IMR-90 (cell line): ENCODE measurements at regions not wholly inside any gene's neighbourhood (a gene's known extent, or its start where the extent isn't known, plus 50 kb on each side); places are given as distances from the start of the nearest gene placed in this dataset.

Experiments used
- ATAC-seq: fragments of 200-7000 bp; cut with Tn5 transposase; 2 replicates; pipeline ENCODE4 v1.9.1; 2020; ENCODE audit warnings: low read depth, mild to moderate bottlenecking, moderate library complexity
- BruUV-seq: library from RNA; stranded (reverse); fragments of 400-500 nt; replicated peaks from 2 replicates; lab custom pipeline; 2021; lab: Mats Ljungman, UMichigan
- CTCF ChIA-PET: fragments of 300-600 bp; formaldehyde crosslinking; extraction: SDS; loops from one replicate; lab custom pipeline; 2021; ENCODE audit warnings: antibody characterized with exemption; lab: Yijun Ruan, JAX
- POLR2A ChIA-PET: fragments of 300-600 bp; sonication (Branson Sonifier 250); formaldehyde crosslinking; loops from one replicate; lab custom pipeline; 2022; ENCODE audit warnings: antibody characterized with exemption; ENCODE audit not compliant: unreplicated experiment; lab: Charles Lee
- DNase-seq: peaks from one replicate; pipeline ENCODE4 v3.0.0; 2013
- H2AFZ ChIP-seq: replicated peaks from 2 replicates; pipeline ENCODE3; 2013; ENCODE audit warnings: low read length, mild to moderate bottlenecking; ENCODE audit not compliant: poor library complexity
- H2AK5ac ChIP-seq: 2 replicates; pipeline ENCODE4 v1.6.1; 2013; ENCODE audit warnings: low read depth, low read length, inconsistent platforms
- H2AK9ac ChIP-seq: replicated peaks from 2 replicates; pipeline ENCODE3; 2013; ENCODE audit warnings: mild to moderate bottlenecking, low read depth, low read length, moderate library complexity; ENCODE audit not compliant: poor library complexity
- H2BK120ac ChIP-seq: 2 replicates; pipeline ENCODE4 v1.6.1; 2013; ENCODE audit warnings: low read depth, low read length, inconsistent platforms
- H2BK15ac ChIP-seq: 3 replicates; pipeline ENCODE4 v1.6.1; 2013; ENCODE audit warnings: low read depth, low read length, inconsistent platforms
- H2BK20ac ChIP-seq: 2 replicates; pipeline ENCODE4 v1.6.1; 2013; ENCODE audit warnings: low read depth, mild to moderate bottlenecking, inconsistent platforms, low read length, moderate library complexity
- H2BK5ac ChIP-seq: 2 replicates; pipeline ENCODE4 v1.6.1; 2013; ENCODE audit warnings: mild to moderate bottlenecking, low read depth, low read length, inconsistent platforms; ENCODE audit not compliant: poor library complexity, severe bottlenecking
- H3K14ac ChIP-seq: replicated peaks from 2 replicates; pipeline ENCODE4 v1.6.1; 2013; ENCODE audit warnings: low read depth, low read length, inconsistent platforms
- H3K18ac ChIP-seq: 2 replicates; pipeline ENCODE4 v1.6.1; 2013; ENCODE audit warnings: low read depth, low read length, control low read depth
- H3K23ac ChIP-seq: 2 replicates; pipeline ENCODE4 v1.6.1; 2013; ENCODE audit warnings: low read depth, low read length, inconsistent platforms
- H3K27ac ChIP-seq: 2 replicates; pipeline ENCODE4 v1.5.1; 2013; ENCODE audit warnings: mild to moderate bottlenecking, control low read depth, low read length; ENCODE audit not compliant: insufficient read depth
- H3K27me3 ChIP-seq: 2 replicates; pipeline ENCODE4 v1.6.1; 2013; ENCODE audit warnings: low read length; ENCODE audit not compliant: control insufficient read depth, insufficient read depth
- H3K36me3 ChIP-seq: 2 replicates; pipeline ENCODE4 v1.6.1; 2013; ENCODE audit warnings: low read length, mixed read lengths; ENCODE audit not compliant: control insufficient read depth, insufficient read depth
- H3K4ac ChIP-seq: 2 replicates; pipeline ENCODE4 v1.6.1; 2013; ENCODE audit warnings: low read depth, low read length, inconsistent platforms
- H3K4me1 ChIP-seq: 2 replicates; pipeline ENCODE4 v1.6.1; 2013; ENCODE audit warnings: low read length, mixed read lengths; ENCODE audit not compliant: control insufficient read depth, insufficient read depth
- H3K4me2 ChIP-seq: 2 replicates; pipeline ENCODE4 v1.6.1; 2013; ENCODE audit warnings: low read depth, mild to moderate bottlenecking, control low read depth, low read length, moderate library complexity
- H3K4me3 ChIP-seq: 2 replicates; pipeline ENCODE4 v1.5.1; 2013; ENCODE audit warnings: low read depth, mild to moderate bottlenecking, control low read depth, low read length, moderate library complexity; ENCODE audit not compliant: insufficient read depth
- H3K56ac ChIP-seq: 2 replicates; pipeline ENCODE4 v1.6.1; 2013; ENCODE audit warnings: low read length, inconsistent platforms; ENCODE audit not compliant: insufficient read depth; ENCODE audit errors: extremely low read depth
- H3K79me1 ChIP-seq, 2 experiments: 2 replicates each; pipeline ENCODE4 v1.6.1; 2013; ENCODE audit warnings: low read length in 2 of 2, inconsistent platforms in 1 of 2, low read depth in 1 of 2
- H3K9ac ChIP-seq: 2 replicates; pipeline ENCODE4 v1.6.1; 2013; ENCODE audit warnings: low read depth, low read length, control low read depth
- H3K9me1 ChIP-seq: 2 replicates; pipeline ENCODE4 v1.6.1; 2013; ENCODE audit warnings: low read length, inconsistent platforms; ENCODE audit not compliant: insufficient read depth
- H3K9me3 ChIP-seq: 2 replicates; pipeline ENCODE4 v1.6.1; 2013; ENCODE audit warnings: low read length; ENCODE audit not compliant: control insufficient read depth, insufficient read depth
- H4K20me1 ChIP-seq: 2 replicates; pipeline ENCODE4 v1.6.1; 2013; ENCODE audit warnings: low read length, inconsistent platforms; ENCODE audit not compliant: insufficient read depth
- H4K5ac ChIP-seq: 2 replicates; pipeline ENCODE4 v1.6.1; 2013; ENCODE audit warnings: mild to moderate bottlenecking, low read depth, low read length, control low read depth
- H4K8ac ChIP-seq, 2 experiments: 2 replicates each; pipeline ENCODE4 v1.6.1; 2013; ENCODE audit warnings: low read depth in 2 of 2, low read length in 2 of 2, control low read depth in 1 of 2, inconsistent platforms in 1 of 2
- H4K91ac ChIP-seq: 2 replicates; pipeline ENCODE4 v1.6.1; 2013; ENCODE audit warnings: low read depth, low read length, inconsistent platforms; ENCODE audit not compliant: insufficient read depth
- BHLHE40 ChIP-seq: fragments of 150-350 bp; IDR thresholded peaks from 2 replicates; pipeline ENCODE4 v1.6.1; 2016; ENCODE audit warnings: mild to moderate bottlenecking, low read depth, low read length
- CEBPB ChIP-seq: IDR thresholded peaks from 2 replicates; pipeline ENCODE4 v1.6.1; 2012; ENCODE audit warnings: low read depth, low read length, improper control_type of control experiment
- CHD1 ChIP-seq: IDR thresholded peaks from 2 replicates; pipeline ENCODE4 v1.6.1; 2012; ENCODE audit warnings: low read depth, low read length, improper control_type of control experiment
- ELK1 ChIP-seq: fragments of 150-350 bp; IDR thresholded peaks from 2 replicates; pipeline ENCODE4 v1.6.1; 2016; ENCODE audit warnings: low read depth, mild to moderate bottlenecking, low read length, moderate library complexity, borderline replicate concordance
- FOS ChIP-seq: fragments of 150-350 bp; IDR thresholded peaks from 2 replicates; pipeline ENCODE4 v1.6.1; 2016; ENCODE audit warnings: low read depth, low read length
- MAFK ChIP-seq: IDR thresholded peaks from 2 replicates; pipeline ENCODE4 v1.6.1; 2012; ENCODE audit warnings: low read depth, low read length, improper control_type of control experiment
- MAZ ChIP-seq: IDR thresholded peaks from 2 replicates; pipeline ENCODE4 v1.6.1; 2012; ENCODE audit warnings: low read depth, mild to moderate bottlenecking, low read length, improper control_type of control experiment, moderate library complexity, borderline replicate concordance
- MXI1 ChIP-seq: IDR thresholded peaks from 2 replicates; pipeline ENCODE4 v1.6.1; 2012; ENCODE audit warnings: low read depth, mild to moderate bottlenecking, low read length, moderate library complexity, borderline replicate concordance
- NFE2L2 ChIP-seq: fragments of 150-350 bp; IDR thresholded peaks from 2 replicates; pipeline ENCODE4 v1.6.1; 2016; ENCODE audit warnings: low read depth, mild to moderate bottlenecking, low read length
- POLR2A ChIP-seq: IDR thresholded peaks from 2 replicates; pipeline ENCODE4 v1.6.1; 2012; ENCODE audit warnings: mild to moderate bottlenecking, low read depth, low read length
- RAD21 ChIP-seq: IDR thresholded peaks from 2 replicates; pipeline ENCODE4 v1.6.1; 2012; ENCODE audit warnings: low read length, improper control_type of control experiment
- RCOR1 ChIP-seq: IDR thresholded peaks from 2 replicates; pipeline ENCODE4 v1.6.1; 2012; ENCODE audit warnings: mild to moderate bottlenecking, low read length, improper control_type of control experiment; ENCODE audit not compliant: insufficient replicate concordance
- RFX5 ChIP-seq: IDR thresholded peaks from 2 replicates; pipeline ENCODE4 v1.8.0; 2012; ENCODE audit warnings: low read depth, mild to moderate bottlenecking, low read length, moderate library complexity
- SMC3 ChIP-seq: fragments of 150-350 bp; IDR thresholded peaks from 2 replicates; pipeline ENCODE4 v1.6.1; 2016; ENCODE audit warnings: low read depth, mild to moderate bottlenecking, antibody characterized with exemption, low read length, moderate library complexity
- USF2 ChIP-seq: fragments of 150-350 bp; IDR thresholded peaks from 2 replicates; pipeline ENCODE4 v1.6.1; 2017; ENCODE audit warnings: mild to moderate bottlenecking, antibody characterized with exemption, low read length, low read depth
- WGBS, 2 experiments: methylation state at CpG; one replicate each; pipeline versions ENCODE4 v1.1.5 to v1.1.7; 2013; ENCODE audit warnings: missing lambda C conversion rate in 2 of 2; ENCODE audit not compliant: insufficient read length in 1 of 2; ENCODE audit errors: extremely low coverage in 2 of 2; 5-methylcytosine and 5-hydroxymethylcytosine counted together
- dilution Hi-C: fragments of 300-500 bp; cut with HindIII; formaldehyde crosslinking; loops from one replicate; pipeline ENCODE4 v1.14.3; 2018; ENCODE audit warnings: low sequenced_read_pairs; ENCODE audit not compliant: unreplicated experiment
- in situ Hi-C: fragments of 300-500 bp; cut with MboI; formaldehyde crosslinking; loops from 3 replicates; pipeline ENCODE4 v1.14.3; 2019; ENCODE audit warnings: low sequenced_read_pairs, inconsistent platforms, mixed read lengths
- intact Hi-C: fragments of 100-400 bp; cut with micrococcal nuclease; formaldehyde crosslinking; loops from 2 replicates; pipeline ENCODE4 v1.10.0; 2022
- TF ChIP-seq, protein P1 (sequence below): conservative IDR thresholded peaks from 2 replicates; pipeline ENCODE4 v1.5.1; 2012; ENCODE audit warnings: mild to moderate bottlenecking, low read depth, low read length, improper control_type of control experiment

- Histone ChIP-seq H2BK120ac (no peak overlapping the region), H3K18ac (no peak overlapping the region), H2AFZ (no peak overlapping the region), H2AK9ac (no peak overlapping the region), H3K14ac (no peak overlapping the region), H3K4me2 (no peak overlapping the region), H2BK15ac (no peak overlapping the region), H3K27me3 (no peaks in the 10 kb centered on the region), H2BK20ac (no peak overlapping the region), H4K91ac (no peak overlapping the region), H3K9me1 (no peaks in the 10 kb centered on the region), H4K20me1 (no peaks in the 10 kb centered on the region), H3K36me3 (no peaks in the 10 kb centered on the region), H3K4me1 (no peaks in the 10 kb centered on the region), H4K8ac (no peak overlapping the region), H2AK5ac (no peak overlapping the region), H3K4me3 (no peak overlapping the region), H3K9ac (no peak overlapping the region), H3K23ac (no peak overlapping the region), H4K5ac (no peak overlapping the region), H3K9me3 (no peaks in the 10 kb centered on the region; the same call in 1 of the 2 replicates), H3K79me1 (no peaks in the 10 kb centered on the region), H2BK5ac (no peak overlapping the region), H3K56ac (no peak overlapping the region), H3K27ac (no peak overlapping the region), H3K4ac (no peak overlapping the region)
- TF ChIP-seq USF2, result no peak
- TF ChIP-seq MAFK, result no peak
- no peak for TF ChIP-seq CHD1
- no peak for TF ChIP-seq RAD21
- TF ChIP-seq BHLHE40, result no peak
- TF ChIP-seq MAZ, result no peak
- TF ChIP-seq NFE2L2, result no peak
- TF ChIP-seq ELK1, result no peak
- TF ChIP-seq CEBPB, result no peak
- TF ChIP-seq FOS, result no peak
- no peak for TF ChIP-seq POLR2A
- TF ChIP-seq RCOR1, result no peak
- no peak for TF ChIP-seq SMC3
- TF ChIP-seq, protein P1, sequence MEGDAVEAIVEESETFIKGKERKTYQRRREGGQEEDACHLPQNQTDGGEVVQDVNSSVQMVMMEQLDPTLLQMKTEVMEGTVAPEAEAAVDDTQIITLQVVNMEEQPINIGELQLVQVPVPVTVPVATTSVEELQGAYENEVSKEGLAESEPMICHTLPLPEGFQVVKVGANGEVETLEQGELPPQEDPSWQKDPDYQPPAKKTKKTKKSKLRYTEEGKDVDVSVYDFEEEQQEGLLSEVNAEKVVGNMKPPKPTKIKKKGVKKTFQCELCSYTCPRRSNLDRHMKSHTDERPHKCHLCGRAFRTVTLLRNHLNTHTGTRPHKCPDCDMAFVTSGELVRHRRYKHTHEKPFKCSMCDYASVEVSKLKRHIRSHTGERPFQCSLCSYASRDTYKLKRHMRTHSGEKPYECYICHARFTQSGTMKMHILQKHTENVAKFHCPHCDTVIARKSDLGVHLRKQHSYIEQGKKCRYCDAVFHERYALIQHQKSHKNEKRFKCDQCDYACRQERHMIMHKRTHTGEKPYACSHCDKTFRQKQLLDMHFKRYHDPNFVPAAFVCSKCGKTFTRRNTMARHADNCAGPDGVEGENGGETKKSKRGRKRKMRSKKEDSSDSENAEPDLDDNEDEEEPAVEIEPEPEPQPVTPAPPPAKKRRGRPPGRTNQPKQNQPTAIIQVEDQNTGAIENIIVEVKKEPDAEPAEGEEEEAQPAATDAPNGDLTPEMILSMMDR, result no peak
- TF ChIP-seq MXI1, result no peak
- no peak for TF ChIP-seq RFX5
- ATAC-seq (no peak), DNase-seq (no peak)
- intact Hi-C loops (no loop called here), dilution Hi-C loops (no loop called here), in situ Hi-C loops (no loop called here)
- 40% methylated on average over 1 of the region's 3 CpGs; no CpG with 5 or more reads in 1 of the 2 experiments for WGBS, 2 experiments
- ChIA-PET POLR2A (no interaction called here), CTCF (no interaction called here)
- BruUV-seq, result no TSS peak
Observed at GRCh38 chr11:134932761-134933160, 520.7 kb upstream of the B3GAT1 start.
